AG09319 (cell line): ENCODE measurements at regions not wholly inside any gene's neighbourhood (a gene's known extent, or its start where the extent isn't known, plus 50 kb on each side); places are given as distances from the start of the nearest gene placed in this dataset.

Experiments
- DNase-seq: peaks from one replicate; pipeline ENCODE4 v3.0.0-alpha.2; 2010; ENCODE audit warnings: low read depth; ENCODE audit errors: extremely low read depth
- CTCF ChIP-seq: IDR thresholded peaks from 2 replicates; pipeline ENCODE4 v1.5.1; 2011; ENCODE audit warnings: low read depth, mild to moderate bottlenecking, inconsistent platforms, low read length, moderate library complexity

GRCh38 chr10:53315709-53316108 lies 543.1 kb upstream of the MBL2 start:
- DNase-seq = no peak
- no peak for TF ChIP-seq CTCF

GRCh38 chr10:53314876-53315275 lies 542.3 kb upstream of the MBL2 start:
- no peak for DNase-seq
- TF ChIP-seq CTCF = no peak

GRCh38 chr10:53298443-53298842 lies 525.9 kb upstream of the MBL2 start:
- no peak for DNase-seq
- no peak for TF ChIP-seq CTCF

GRCh38 chr10:53284615-53285182 lies 512.1 kb upstream of the MBL2 start:
- DNase-seq = no peak
- TF ChIP-seq CTCF = no peak

- TF ChIP-seq CTCF = no peak
- DNase-seq = no peak
These were observed 504.2 kb upstream of the MBL2 start for GRCh38 chr10:53276797-53277196.

GRCh38 chr10:53269482-53269881 lies 496.9 kb upstream of the MBL2 start:
- no peak for DNase-seq
- TF ChIP-seq CTCF = no peak

- no peak for DNase-seq
- no peak for TF ChIP-seq CTCF
These were observed 487.6 kb upstream of the MBL2 start for GRCh38 chr10:53260213-53260612.
